GM03348 (cell line): ENCODE measurements at regions not wholly inside any gene's neighbourhood (a gene's known extent, or its start where the extent isn't known, plus 50 kb on each side); places are given as distances from the start of the nearest gene placed in this dataset.
"Not testable (repeated sequence)": the region's sequence is repeated elsewhere in the genome, so short reads cannot be mapped to it uniquely, and the experiment has no call there.

Experiments used
- DNase-seq: peaks from one replicate; pipeline ENCODE4 v3.0.0; 2012; ENCODE audit warnings: low spot score

DNA sequence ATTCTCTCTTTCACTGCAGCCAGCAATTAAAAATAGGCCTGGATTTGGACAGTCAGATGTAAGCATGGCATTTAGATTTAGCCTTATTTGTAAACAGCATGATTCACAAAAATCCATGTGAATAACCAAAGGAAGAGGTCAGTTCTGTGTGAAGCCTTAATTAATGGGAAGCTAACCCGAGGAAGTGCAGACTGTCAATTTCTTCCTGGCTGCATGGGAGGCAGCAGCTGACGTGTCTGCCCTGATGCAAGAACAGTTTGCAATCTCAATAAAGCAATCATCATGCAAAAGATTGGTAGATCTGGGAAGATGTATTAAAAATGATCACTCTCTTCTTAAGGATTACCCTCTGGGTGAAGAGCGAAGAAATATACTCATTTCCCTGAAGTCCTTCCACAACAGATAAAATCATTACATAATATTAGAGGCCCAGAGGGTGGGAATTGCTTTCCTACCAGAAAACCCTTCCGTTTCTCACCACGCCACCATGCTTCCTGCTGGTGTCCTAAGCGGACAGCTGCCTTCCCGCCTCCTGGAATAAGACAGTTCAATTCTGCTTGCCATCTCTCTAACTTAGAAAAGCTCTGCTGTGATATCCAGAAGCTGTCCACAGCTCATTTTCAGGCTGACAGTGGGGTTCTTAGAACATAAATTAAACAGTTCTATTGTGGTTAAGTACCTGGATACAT lies 526.7 kb upstream of the NRP1 start:
- peak; percentile 8 for DNase-seq

DNA sequence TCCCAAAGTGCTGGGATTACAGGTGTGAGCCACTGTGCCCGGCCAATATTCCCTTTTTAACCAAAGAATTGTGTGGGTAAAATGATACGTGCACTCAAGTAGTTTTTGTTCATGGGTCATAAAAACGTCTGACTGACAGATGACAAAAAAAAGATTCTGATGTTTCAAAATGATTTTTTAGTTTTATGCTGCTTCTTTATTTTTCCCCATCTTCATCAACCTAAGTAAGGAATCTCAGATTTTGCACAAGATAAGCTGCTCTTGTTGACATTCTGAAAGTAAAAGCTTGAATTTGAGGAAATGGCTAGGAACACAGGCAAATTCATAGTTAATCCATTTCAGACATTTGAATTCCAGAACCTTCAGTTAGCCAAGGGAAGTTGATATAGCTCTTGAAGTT lies 526.1 kb upstream of the NRP1 start:
- no peak for DNase-seq

GRCh38 chr10:33859319-33860022 lies 525.0 kb upstream of the NRP1 start:
- no peak for DNase-seq

- DNase-seq, result no peak
Measured at GRCh38 chr10:33858326-33858725, 523.9 kb upstream of the NRP1 start.

DNA sequence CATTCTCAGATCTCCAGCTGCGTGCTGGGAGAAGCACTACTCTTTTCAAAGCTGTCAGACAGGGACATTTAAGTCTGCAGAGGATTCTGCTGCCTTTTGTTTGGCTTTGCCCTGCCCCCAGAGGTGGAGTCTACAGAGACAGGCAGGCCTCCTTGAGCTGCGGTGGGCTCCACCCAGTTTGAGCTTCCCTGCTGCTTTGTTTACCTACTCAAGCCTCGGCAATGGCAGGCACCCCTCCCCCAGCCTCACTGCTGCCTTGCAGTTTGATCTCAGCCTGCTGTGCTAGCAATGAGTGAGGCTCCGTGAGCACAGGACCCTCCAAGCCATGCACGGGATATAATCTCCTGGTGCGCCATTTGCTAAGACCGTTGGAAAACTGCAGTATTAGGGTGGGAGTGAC lies 518.8 kb upstream of the NRP1 start:
- DNase-seq, result not testable (repeated sequence)

GRCh38 chr10:33843379-33843778 lies 508.9 kb upstream of the NRP1 start:
- DNase-seq, result no peak

- no peak for DNase-seq
Measured at GRCh38 chr10:33841678-33842077, 507.2 kb upstream of the NRP1 start.

- DNase-seq, result no peak
Measured at GRCh38 chr10:33838731-33839130, 504.3 kb upstream of the NRP1 start.

GRCh38 chr10:33837736-33838135 lies 503.3 kb upstream of the NRP1 start:
- no peak for DNase-seq

GRCh38 chr10:33835556-33835955 lies 501.1 kb upstream of the NRP1 start:
- DNase-seq, result no peak

DNA sequence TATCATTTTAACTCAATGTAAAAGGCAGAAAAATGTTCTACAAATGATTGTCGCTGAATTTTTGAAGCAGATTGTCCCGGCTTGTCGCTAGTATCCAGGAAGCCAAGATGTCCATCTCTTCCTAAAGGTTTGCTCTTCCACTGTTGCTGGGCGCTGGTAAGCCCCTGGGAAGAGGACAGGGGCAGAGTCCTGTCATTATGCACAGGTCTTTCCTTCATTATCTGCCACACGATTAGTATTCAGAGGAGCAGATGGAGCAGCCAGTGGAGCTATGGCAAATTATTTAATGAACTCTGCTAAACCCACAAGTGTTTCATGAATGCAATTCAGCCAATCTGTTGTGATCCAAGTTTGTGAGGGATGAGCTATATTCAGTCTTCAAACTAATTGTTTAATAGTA lies 499.1 kb upstream of the NRP1 start:
- DNase-seq, result no peak

GRCh38 chr10:33832124-33832787 lies 497.8 kb upstream of the NRP1 start:
- DNase-seq, result no peak

DNA sequence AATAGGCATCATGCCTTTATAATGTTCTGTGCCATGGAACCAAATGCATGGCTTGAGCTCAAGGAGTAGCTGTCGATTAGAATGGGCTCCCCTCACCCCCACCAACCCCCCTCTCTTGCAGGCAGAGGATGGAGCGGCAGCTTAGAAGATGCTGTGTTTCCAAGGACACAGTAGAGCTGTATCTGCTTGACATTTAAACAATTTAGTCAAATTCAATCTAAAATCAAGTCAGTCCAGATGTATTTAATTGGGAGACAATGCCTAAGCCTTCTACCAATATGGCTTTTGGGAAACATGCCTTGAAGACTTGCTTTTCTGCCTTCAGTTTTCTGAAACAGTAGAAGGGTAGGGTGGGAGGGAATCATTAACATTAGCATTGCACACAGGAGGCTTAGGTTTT lies 497.1 kb upstream of the NRP1 start:
- no peak for DNase-seq

DNA sequence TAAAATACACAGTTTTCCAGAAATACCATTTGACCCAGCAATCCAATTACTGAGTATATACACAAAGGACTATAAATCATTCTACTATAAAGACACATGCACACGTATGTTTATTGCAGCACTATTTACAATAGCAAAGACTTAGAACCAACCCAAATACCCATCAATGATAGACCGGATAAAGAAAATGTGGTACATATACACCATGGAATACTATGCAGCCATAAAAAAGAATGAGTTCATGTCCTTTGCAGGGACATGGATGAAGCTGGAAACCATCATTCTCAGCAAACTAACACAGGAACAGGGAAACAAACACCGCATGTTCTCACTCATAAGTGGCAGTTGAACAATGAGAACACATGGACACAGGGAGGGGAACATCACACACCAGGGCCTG lies 495.4 kb upstream of the NRP1 start:
- DNase-seq, result not testable (repeated sequence)

GRCh38 chr10:33828592-33828991 lies 494.1 kb upstream of the NRP1 start:
- DNase-seq, result no peak

- no peak for DNase-seq
Measured at GRCh38 chr10:33826186-33826585, 491.7 kb upstream of the NRP1 start.

DNA sequence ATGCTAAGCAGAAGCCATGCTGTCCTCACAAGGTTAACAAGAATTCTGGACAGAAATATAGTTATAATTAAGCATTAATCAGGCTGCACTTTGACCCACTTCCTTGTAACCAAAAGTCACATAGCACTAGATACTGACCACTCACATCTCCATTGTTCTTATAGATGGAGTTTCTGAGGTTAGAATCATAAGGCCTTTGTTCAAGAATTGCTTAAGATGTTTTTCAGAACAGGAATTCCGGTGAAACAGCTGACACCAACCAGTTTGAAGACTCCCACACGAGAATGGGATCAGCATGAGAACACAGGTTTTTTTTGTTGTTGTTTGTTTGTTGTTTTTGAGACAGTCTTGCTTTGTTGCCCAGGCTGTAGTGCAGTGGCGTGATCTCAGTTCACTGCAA lies 488.3 kb upstream of the NRP1 start:
- no peak for DNase-seq

DNA sequence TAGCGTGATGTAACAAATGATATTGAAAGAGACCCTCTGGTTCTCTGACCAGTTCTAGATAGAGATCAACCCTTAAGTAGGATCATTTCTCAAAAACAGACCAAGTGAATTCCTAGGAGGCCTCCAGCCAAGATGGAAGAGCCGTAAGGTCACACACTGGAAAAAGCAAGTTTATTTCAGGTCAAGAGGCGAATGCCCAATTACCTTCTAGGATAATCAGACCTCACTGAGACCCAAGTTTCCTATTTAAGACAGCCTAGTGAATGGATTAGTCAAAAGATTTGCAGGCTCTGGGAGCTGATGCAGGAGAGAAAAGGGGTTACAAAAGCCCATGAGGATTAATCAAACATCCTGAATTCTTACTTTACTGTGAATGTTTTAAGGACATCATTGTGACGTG lies 486.1 kb upstream of the NRP1 start:
- DNase-seq, result no peak

DNA sequence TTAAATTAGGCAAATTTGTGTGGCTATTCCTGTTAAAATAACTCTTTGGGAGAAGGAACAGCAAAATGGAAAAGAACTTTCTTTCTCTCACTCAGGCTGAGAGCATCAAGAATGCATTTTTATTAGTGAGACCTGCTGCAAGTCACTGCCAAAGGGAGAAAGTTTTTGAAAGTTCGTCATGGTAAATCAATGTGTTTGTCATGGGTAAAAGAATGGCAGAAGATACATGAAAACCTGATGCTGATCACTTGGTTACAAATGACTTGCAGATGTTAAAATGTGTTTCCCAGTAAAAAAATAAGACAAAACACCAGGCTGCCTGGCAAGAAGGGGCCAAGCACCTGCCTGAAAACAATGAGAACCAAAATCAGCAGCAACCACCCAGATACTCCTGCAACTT lies 484.7 kb upstream of the NRP1 start:
- peak; percentile 20 for DNase-seq

- no peak for DNase-seq
Measured at GRCh38 chr10:33818343-33818742, 483.9 kb upstream of the NRP1 start.

DNA sequence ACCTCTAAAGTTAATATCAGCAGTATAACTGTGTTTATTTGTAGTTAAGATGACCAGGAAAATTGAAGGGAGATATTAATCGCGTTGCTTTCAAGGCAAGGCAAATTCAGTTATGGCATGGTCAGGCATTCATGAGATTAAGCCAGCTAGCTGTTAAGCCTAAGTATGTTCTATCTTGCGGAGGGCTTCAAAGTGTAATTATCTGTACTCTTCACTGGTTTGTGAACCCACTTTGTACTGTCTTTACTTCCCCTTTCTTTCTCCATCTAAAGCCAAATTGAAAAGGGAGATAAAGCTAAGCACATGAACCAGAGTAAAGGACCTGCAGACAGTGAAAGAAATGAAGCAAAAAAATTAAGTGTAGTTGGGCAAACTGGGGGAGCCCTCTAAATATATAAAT lies 483.1 kb upstream of the NRP1 start:
- no peak for DNase-seq

DNA sequence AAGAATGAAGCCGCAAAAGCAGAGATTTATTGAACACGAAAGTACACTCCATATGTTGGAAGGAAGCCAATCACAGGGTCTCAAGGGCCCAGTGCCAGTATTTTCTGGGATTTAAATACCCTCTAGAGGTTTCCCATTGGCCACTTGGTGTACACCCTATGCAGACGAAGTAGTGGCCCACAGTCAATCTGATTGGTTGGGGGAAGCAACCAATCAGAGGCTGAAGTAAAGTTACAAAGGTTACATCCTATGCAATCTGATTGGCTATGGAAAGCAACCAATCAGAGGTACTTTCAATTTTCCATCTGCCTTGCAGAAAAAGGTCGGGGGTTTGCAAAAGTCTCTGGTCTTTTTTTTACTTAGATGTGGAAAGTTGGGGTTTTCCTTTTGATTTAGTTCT lies 481.3 kb upstream of the NRP1 start:
- no peak for DNase-seq

DNA sequence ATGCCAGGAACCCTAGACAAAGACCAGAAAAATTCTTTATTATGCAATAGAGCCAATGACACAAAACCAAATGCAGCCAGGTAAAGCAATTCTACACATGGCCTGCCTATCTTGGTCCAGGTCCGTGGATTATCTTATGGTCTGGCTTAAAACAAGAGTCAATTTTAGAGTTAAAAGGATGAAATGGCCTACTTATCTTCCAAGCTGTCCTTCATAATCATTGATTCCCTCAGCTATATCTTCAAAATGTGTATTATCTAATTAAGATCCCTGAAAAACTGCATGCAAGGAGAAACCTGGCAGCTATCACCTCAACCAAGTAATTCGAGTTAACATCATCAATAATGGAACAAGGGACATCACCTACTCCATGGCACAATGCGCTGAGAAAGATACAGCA lies 479.4 kb upstream of the NRP1 start:
- DNase-seq, result no peak

- DNase-seq, result no peak
Measured at GRCh38 chr10:33813415-33813814, 478.9 kb upstream of the NRP1 start.
